Stimulated activated naive CD8-positive, alpha-beta T cell treated with anti-CD3 and anti-CD28 coated beads, Interleukin-15, Interleukin-2, amounts not matched to agents 100 U/mL and 50 U/mL, for 24 hours (primary cell): ENCODE measurements at regions not wholly inside any gene's neighbourhood (a gene's known extent, or its start where the extent isn't known, plus 50 kb on each side); places are given as distances from the start of the nearest gene placed in this dataset.

Experiments used
- ATAC-seq: fragments of 150-1000 bp; cut with Tn5 transposase; one replicate; pipeline ENCODE4 v1.10.0; 2021
- DNase-seq: peaks from one replicate; pipeline ENCODE4 v3.0.0; 2021

- DNase-seq (no peak), ATAC-seq (peak; percentile 61)
Measured at GRCh38 chrY:7977301-7977700, 1065.7 kb upstream of the AMELY start.

DNA sequence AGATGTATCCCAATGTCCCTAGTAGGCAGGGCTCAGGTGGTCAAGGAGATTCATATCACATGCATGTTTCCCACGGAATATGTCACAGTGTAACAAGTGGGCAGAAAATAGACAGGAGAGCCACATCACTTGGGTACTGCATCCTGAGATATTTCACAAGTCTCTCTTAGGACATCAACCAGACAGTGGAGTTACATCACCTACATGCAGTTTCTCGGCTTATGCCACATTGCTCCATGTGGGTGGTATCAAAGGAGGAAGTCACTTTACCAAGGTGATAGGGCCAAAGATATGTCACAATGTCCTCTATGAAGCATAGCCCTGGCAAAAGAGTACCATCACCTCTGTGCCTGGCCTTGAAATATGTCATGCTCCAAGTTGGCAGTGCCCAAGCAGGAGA, 1056.7 kb upstream of the AMELY start:
- DNase-seq = no peak
- no peak for ATAC-seq

DNA sequence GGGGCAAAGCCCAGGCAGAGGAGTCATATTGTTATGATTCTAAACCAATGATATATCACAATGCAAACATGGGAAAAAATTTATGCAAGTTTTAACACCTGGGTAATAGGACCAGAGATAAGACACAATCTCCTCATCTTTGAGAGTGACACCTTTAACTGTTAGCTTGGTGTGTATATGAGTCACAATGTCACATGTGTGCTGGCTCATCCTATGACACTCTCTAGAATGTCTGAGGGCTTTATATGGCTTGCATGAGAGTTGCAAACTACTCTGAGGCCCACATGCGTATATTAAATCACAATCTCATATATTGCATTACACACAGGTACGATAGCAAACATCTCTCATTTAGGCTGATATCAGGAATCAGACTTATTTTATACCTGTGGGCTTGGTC, 1055.4 kb upstream of the AMELY start:
- ATAC-seq (no peak), DNase-seq (no peak)

- DNase-seq = no peak
- no peak for ATAC-seq
Measured at GRCh38 chrY:7963393-7963792, 1051.8 kb upstream of the AMELY start.

- DNase-seq (no peak), ATAC-seq (no peak)
Measured at GRCh38 chrY:7962350-7962749, 1050.8 kb upstream of the AMELY start.

DNA sequence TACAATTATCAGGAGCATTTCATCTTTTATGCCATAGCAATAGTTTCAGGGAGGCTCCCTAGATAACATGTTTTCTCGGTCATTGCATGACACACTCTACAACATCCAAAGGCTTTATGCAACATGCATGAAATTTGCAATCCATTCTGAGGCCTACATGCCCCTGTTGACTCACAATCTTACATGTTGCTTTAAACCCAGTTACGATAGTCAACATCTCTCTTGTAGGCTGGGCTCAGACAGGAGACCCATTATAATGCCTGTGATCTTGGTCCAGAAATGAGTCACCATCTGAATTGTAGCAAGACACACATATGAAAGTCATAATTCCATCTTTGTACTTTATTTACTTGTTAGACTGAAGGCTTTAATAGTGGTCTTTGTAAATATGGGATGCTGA, 1050.3 kb upstream of the AMELY start:
- DNase-seq = no peak

DNA sequence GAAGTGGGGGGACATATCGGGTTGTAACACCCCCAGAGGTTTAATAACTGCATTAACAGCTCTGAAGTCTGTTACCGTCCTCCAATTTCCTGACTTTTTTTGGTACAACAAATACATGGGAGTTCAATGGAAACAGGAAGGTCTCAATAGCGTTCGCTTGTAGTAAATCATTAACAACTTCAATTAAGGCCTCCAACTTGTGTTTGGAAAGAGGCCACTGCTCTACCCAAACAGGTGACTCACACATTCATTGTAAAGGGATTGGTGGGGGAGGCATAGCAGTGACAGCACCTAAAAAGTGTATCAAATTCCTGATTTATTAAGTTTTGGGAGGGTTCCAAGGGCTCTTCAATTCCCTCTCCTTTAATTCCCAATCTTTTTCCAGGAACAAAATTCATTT, 1046.2 kb upstream of the AMELY start:
- DNase-seq = no peak
- no peak for ATAC-seq

More for the DNA sequence above, 1050.3 kb upstream of the AMELY start:
- no peak for ATAC-seq

DNA sequence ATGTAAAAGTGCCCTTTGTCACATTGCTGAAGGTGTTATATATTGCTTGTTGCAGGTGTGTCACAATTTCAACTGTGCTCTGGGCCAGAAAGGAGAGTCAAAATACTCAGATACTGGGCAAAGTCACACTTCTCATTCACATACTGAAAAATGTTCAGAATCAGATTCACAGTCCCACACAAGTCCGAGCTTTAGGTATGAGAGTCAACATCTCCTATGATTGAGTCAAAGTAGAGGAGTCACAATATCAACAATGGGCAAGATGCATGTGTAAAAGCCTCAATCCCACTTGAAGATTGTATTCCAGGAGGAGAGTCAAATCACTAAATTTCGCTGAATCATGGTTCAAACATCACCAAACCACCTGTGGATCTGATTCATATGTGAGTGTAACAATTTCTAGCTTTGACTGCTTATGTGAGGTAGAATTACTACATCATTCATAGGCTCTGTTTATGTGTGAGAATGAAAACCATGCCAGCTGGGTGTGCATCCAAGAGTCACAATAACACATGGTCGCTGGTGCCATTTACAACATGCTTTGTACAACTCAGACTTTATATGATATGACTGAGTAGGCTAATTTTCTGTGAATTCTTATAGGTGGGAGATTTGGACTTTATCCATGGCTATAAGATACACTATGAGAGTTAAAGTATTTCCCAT, 1039.8 kb upstream of the AMELY start:
- DNase-seq = no peak

GRCh38 chrY:7944135-7944534, 1032.6 kb upstream of the AMELY start:
- ATAC-seq (no peak), DNase-seq (no peak)

More for the DNA sequence above, 1039.8 kb upstream of the AMELY start:
- ATAC-seq = no peak

- DNase-seq (no peak), ATAC-seq (no peak)
Measured at GRCh38 chrY:7942711-7943110, 1031.2 kb upstream of the AMELY start.

DNA sequence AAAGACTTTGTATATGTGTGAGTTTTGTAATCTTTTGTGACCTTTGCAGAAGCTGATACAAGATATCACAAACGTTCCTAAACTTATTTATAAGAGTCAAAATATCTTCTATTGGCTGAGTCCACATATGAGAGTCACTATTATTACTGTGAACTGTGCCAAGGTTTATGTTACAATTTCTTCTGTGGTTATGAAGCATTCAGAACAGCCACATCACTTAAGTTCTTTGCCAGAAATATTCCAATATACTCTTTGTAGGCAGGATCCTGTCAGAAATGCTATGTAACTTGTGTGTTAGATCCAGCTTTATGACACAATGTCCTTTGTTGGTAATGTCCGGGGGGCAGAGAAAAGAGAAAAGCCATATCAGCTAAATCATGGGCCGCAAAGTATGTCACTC, 1030.3 kb upstream of the AMELY start:
- ATAC-seq (no peak), DNase-seq (no peak)

DNA sequence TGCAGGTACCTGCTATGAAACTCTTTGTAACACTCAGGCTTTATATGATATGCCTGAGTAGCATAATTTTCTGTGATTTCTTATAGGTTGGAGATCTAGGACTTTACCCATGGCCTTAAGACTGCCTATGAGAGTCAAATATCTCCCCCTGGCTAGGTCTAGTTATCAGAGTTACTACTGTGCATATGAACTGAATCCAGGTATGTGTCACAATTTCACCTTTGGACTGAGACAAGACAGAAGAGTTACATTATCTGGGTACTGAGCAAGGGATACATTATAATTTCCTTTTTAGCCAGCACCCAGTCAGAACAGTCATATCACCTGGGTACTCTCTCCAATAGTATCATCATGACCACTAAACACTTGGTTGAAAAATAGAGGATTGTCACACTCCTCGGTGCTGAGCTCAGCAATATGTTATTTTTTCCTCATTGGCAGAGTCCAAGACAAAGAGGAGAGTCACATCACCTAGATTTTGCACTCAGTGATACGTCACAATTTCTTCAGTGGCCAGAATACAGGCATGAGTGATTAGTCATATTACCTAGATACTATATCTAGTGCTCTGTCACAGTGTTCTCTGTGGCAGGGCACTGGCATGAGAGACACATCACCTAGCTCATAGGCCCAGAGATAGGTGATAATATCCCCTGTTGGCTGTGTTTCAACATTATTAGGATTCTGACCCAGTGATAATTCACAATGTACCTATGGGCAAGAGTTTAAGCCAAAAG, 1027.6 kb upstream of the AMELY start:
- ATAC-seq (no peak), DNase-seq (no peak)

DNA sequence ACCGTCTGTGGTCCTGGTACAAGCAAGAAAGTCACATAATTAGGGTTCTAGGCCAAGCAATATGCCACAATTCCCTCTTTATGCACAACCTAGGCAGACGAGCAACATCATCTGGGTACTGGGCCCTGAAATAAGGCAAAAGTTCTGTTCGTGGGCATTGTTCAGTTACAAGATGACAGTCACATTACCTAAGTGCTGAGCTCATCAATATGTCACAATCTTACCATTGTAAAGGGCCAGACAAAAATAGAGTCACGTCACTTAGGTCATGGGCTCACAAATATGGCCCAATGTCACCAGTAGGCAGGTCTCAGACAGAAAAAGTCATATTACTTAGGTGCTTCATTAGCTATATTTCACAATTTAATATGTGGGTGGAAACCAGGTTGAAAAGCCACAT, 1025.3 kb upstream of the AMELY start:
- no peak for DNase-seq
- ATAC-seq = no peak

DNA sequence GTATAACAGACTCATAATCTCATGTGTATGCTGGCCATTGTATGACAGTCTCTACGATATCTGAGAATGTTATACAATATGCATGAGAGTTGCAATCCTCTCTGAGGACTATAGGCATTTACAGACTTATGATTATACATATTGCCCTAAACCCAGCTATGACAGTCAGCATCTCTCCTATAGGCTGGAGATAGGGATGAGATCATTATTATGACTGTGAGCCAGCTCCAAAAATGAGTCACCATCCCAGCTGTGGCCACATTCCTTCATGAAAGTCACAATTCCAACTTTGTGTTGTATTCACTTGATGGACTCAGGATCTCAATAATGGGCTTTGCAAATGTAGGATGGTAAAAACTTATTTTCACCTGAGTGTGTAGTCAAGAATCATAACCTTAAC, 1024.5 kb upstream of the AMELY start:
- DNase-seq (no peak), ATAC-seq (no peak)

DNA sequence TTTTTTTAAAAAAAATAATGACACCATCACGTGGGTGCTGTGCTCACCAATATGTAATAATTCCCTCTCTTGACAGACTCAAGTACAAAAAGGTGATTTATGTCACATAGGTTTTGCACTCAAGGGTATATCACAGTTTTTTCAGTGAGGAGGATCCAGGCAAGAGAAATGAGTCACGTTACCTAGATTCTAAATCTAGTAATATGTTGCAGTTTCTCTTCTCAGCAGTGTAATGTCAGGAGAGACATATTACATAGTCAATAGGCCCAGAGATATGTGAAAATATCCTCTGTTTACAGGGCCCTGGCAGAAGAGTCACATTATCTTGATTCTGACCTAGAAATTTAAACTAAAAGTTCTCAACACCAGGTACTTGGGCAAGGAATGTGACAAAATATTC, 1024.1 kb upstream of the AMELY start:
- no peak for ATAC-seq

GRCh38 chrY:7932424-7932823, 1020.9 kb upstream of the AMELY start:
- DNase-seq = no peak
- no peak for ATAC-seq

More for the DNA sequence above, 1024.1 kb upstream of the AMELY start:
- DNase-seq = no peak

- ATAC-seq (no peak), DNase-seq (no peak)
Measured at GRCh38 chrY:7929866-7930265, 1018.3 kb upstream of the AMELY start.

DNA sequence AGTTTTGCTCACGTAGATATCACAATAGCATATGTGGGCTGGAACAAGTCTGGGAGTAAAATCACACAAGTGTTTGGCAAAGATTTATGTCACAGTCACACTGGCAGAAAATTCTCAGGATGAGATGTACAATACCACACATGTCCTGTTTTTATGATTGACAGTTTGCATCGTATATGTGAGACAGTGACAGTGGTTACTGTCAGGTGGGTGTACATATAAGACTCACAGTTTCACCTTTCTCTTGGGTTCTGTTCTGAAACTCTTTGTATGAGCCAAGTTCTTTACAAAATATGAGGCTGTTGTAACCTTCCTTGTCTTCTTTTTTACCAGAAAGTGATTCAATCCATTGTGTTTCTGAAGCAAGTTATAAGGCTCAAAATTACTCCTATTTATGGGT, 1012.5 kb upstream of the AMELY start:
- ATAC-seq = no peak

DNA sequence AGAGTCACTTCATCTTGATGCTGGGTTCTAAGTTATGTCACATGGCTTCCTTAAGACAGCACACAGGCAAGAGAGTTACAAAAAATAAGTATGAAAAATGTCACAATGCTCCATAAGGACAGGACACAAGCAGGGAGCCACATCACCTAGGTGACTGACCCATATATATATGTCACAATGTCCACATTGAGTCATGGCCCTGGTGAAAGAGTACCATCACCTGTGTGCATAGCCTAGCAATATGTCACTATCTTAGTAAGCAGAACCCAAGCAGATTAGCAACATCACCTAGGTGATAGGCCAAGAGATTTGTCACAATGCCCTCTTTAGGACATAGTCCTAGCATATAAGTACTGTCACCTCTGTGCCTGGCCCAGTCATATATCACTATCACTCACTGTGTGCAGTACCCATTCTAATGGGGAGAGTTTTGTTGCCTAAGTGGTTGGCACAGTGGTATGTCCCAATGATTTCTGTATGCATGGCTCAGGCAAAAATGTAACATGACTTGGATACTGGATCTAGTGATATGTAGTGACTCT, 1012.0 kb upstream of the AMELY start:
- DNase-seq = no peak
- ATAC-seq = no peak

More for the DNA sequence above, 1012.5 kb upstream of the AMELY start:
- DNase-seq = no peak

DNA sequence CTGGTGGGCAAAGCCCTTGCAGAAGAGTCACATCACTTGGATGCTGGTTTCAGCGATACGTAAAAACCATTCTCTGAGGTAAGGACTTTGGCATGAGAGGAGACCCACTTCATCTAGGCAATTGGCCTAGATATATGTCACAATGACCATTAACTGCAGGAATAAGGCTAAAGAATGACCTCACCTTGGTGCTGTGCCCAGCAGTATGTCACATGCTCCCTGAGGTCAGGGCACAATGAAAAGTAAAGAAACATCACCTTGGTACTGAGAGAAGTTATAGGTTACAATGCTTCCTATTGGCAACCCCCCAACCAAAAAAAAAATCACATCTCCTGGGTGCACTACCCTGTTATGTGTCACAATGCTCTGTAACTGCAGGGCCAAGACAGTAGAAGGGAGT, 1008.8 kb upstream of the AMELY start:
- ATAC-seq (no peak), DNase-seq (no peak)

DNA sequence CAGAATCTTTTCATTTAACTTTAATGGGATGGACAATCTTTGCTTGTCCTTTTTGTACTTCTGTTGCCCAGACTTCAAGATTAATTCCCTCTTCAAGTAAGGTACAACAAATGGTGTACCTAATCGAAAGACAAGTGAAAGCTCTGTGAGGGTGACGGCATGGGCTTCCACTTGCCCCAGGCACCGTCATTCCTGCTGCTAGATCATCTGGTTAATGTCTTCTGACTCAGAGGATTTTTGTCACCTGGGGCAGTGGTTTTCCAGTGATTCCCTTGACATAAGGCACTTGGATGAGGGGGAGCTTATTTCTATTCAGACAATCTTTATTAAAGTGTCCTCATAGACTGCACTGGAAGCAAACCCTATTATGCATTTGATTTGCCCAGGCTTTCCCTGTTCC, 977.0 kb upstream of the AMELY start:
- DNase-seq (no peak), ATAC-seq (no peak)

GRCh38 chrY:7881696-7882095, 970.1 kb upstream of the AMELY start:
- no peak for DNase-seq

GRCh38 chrY:7879245-7879644, 967.7 kb upstream of the AMELY start:
- ATAC-seq = no peak
- DNase-seq = no peak

More at GRCh38 chrY:7881696-7882095, 970.1 kb upstream of the AMELY start:
- no peak for ATAC-seq

GRCh38 chrY:7878719-7879118, 967.2 kb upstream of the AMELY start:
- ATAC-seq (peak; percentile 46), DNase-seq (no peak)
